AG09319 (cell line): ENCODE measurements at regions not wholly inside any gene's neighbourhood (a gene's known extent, or its start where the extent isn't known, plus 50 kb on each side); places are given as distances from the start of the nearest gene placed in this dataset.

Experiments
- DNase-seq: peaks from one replicate; pipeline ENCODE4 v3.0.0-alpha.2; 2010; ENCODE audit warnings: low read depth; ENCODE audit errors: extremely low read depth
- TF ChIP-seq, protein P1 (sequence below): IDR thresholded peaks from 2 replicates; pipeline ENCODE4 v1.5.1; 2011; ENCODE audit warnings: low read depth, mild to moderate bottlenecking, inconsistent platforms, low read length, moderate library complexity

GRCh38 chr3:18224426-18224825 is 200.7 kb downstream of the SATB1 start:
- DNase-seq = no peak
- TF ChIP-seq, protein P1, sequence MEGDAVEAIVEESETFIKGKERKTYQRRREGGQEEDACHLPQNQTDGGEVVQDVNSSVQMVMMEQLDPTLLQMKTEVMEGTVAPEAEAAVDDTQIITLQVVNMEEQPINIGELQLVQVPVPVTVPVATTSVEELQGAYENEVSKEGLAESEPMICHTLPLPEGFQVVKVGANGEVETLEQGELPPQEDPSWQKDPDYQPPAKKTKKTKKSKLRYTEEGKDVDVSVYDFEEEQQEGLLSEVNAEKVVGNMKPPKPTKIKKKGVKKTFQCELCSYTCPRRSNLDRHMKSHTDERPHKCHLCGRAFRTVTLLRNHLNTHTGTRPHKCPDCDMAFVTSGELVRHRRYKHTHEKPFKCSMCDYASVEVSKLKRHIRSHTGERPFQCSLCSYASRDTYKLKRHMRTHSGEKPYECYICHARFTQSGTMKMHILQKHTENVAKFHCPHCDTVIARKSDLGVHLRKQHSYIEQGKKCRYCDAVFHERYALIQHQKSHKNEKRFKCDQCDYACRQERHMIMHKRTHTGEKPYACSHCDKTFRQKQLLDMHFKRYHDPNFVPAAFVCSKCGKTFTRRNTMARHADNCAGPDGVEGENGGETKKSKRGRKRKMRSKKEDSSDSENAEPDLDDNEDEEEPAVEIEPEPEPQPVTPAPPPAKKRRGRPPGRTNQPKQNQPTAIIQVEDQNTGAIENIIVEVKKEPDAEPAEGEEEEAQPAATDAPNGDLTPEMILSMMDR = no peak

DNA sequence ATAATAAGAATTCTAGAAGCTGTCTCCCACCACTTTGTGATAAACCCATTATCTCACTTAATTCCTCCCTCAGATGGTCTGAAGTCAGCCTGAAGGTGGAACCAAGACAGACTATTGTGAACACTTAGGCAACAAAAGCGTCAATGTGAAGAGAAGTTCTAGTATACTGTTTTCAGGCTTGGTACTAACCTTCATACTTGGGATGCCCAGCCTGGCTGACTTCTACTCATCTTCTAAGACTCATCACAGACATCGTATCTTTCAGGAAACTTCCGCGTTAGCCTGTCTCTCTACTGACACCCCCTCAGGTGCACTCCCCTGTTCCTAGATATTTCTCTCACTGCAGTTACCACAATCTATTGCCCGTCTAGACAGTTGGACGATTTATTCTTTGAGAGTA is 201.2 kb downstream of the SATB1 start:
- TF ChIP-seq, protein P1 = no peak
- no peak for DNase-seq

GRCh38 chr3:18223571-18223970 is 201.6 kb downstream of the SATB1 start:
- TF ChIP-seq, protein P1 = no peak

DNA sequence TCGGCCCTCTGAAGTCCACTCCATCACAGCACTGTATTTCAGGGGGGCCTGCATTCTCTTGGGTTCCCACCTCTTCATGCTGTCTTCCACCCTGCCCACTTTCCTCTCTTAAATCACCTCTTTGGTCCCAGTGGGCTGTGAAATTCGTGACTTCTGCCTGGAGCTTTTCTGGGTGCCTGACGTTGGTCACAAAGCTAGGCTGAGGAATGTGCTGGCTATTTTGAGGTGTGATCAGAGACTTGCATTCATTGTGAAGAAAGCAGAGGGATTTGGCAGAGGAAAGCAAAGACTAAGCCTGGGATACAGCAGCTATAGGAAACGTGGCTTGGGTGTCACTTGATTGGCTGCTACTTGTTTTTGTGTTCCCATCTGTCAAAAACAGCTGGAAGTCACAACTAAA is 202.5 kb downstream of the SATB1 start:
- no peak for DNase-seq
- TF ChIP-seq, protein P1 = no peak

More at GRCh38 chr3:18223571-18223970, 201.6 kb downstream of the SATB1 start:
- DNase-seq = no peak

DNA sequence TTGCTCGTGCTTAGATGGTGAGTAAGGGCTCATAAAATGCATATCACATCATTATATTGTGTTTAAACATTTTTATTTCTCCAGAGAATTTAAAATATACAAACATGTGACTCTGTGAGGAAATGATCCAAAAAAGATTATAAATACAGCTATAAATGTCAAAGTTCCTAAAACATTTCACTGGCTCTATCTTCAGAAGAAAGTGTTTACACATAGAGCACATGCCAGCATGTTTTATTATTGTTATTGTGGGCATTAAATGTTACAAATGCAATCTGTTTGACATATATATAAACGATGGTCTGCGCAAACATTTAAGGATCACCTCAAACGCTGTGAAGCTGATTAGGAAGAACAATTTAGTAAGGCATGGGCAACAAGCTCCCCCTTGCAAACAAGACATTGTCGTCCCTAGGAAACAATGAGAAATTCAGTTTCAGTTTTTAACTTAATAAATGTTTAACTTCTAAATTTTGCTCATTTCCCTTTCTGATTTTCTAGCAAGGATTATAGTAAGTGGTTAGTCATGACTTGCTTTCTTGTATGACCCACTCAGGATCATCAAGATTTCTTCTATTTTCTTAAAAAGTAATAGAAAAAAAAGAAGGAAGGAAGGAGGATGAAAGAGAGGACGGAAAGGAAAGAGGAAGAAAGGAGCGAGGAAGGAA is 207.5 kb downstream of the SATB1 start:
- TF ChIP-seq, protein P1 = no peak
- DNase-seq = no peak

DNA sequence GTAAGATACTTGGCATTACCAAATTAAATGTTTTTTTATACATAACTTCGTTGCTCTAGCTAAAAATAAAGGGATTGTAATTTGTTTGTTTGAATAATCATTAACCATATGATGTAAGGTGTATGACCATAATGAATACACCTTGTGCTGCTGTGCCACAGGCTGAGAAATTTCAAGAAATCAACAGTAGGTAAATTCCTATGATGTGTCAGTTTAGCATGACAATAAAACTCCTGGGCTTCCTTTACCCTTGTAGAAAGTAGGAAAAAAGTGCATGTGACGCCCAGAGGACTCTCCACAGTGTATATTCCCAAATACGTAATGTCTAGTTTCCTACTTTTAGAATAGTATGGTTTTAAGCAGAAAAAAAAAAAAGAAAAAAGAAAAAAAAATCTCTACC is 208.1 kb downstream of the SATB1 start:
- DNase-seq = no peak
- TF ChIP-seq, protein P1 = no peak

DNA sequence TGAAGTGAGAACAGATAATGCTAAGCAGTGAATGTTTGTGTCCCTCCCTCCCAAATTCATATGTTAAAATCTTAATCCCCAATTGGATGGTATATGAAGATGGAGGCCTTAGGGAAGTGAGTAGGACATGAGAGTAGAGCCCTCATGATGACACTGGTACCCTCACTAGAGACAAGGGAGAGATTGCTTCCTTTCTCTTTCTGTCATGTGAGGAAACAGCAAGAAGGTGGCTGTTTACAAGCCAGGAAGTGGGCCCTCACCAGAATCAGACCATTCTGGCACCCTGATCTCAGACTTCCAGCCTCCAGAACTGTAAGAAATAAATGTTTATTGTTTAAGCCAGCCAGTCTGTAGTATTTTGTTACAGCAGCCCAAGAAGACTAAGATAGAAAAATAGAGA is 209.5 kb downstream of the SATB1 start:
- DNase-seq = no peak
- TF ChIP-seq, protein P1 = no peak
